ENCODE measurements at regions not wholly inside any gene's neighbourhood (a gene's known extent, or its start where the extent isn't known, plus 50 kb on each side); places are given as distances from the start of the nearest gene placed in this dataset.

- H3K36me3 ChIP-seq (replicated peaks in 1 of 2; ENCODE audit: control insufficient read depth in 1 of 2, insufficient read depth in 2 of 2, low read length in 2 of 2) = no peaks in the 10 kb centered on the region
- H2AFZ ChIP-seq (ENCODE audit: low read length) = no peak overlapping the region
- FAIRE-seq (no peak), ATAC-seq (no peak), DNase-seq (ENCODE audit: low spot score) (no peak)
- intact Hi-C loops (cut with micrococcal nuclease; ENCODE audit: unreplicated experiment) = no loop called here
- no peaks in the 10 kb centered on the region for H3K4me1 ChIP-seq (ENCODE audit: insufficient read depth, low read length)
- H3K9me3 ChIP-seq (ENCODE audit: low read length) = no peaks in the 10 kb centered on the region
- no peak overlapping the region for H3K27ac ChIP-seq (ENCODE audit: extremely low read length, insufficient read depth, low read length)
- no peak overlapping the region for H3K9ac ChIP-seq (ENCODE audit: insufficient read depth, low read depth, low read length)
- no TSS peak for BruUV-seq (replicated peaks)
- no peaks in the 10 kb centered on the region for H3K79me2 ChIP-seq (ENCODE audit: insufficient read depth, low read length)
- no peak overlapping the region for H3K4me2 ChIP-seq (ENCODE audit: low read depth, low read length)
- in situ Hi-C loops (cut with HindIII; ENCODE audit: extremely low pct_ligation_motif_present, low pct_unique_long_range_greater_than_20kb) = no loop called here
- ChIA-PET CTCF (ENCODE audit: low intra/inter-chr PET ratio, low total read pairs) (no interaction called here), POLR2A (no interaction called here)
- no peaks in the 10 kb centered on the region for H4K20me1 ChIP-seq (ENCODE audit: insufficient read depth, low read length)
- peaks cover 0 to 4% of the 10 kb centered on the region in 2 experiments; a peak in 1 of 5 replicates for H3K27me3 ChIP-seq (ENCODE audit: control insufficient read depth in 1 of 2, insufficient read depth in 2 of 2, low read length in 2 of 2)
- TF ChIP-seq GMEB1 (CRISPR knock-in tag; IDR thresholded peaks at IDR 0.05; ENCODE audit: borderline replicate concordance) (no peak), ZNF746 (CRISPR knock-in tag; IDR thresholded peaks at IDR 0.05) (no peak), MEIS1 (CRISPR knock-in tag; IDR thresholded peaks at IDR 0.05; ENCODE audit: borderline replicate concordance) (no peak), ZNF350 (CRISPR knock-in tag; IDR thresholded peaks at IDR 0.05; ENCODE audit: borderline replicate concordance, low read depth) (no peak), TBP (CRISPR knock-in tag; IDR thresholded peaks at IDR 0.05) (no peak)
- WGBS (ENCODE audit: low lambda C conversion rate) = 25% methylated on average over 2 of the region's 2 CpGs
- no peak overlapping the region for H3K4me3 ChIP-seq (replicated peaks in 1 of 3; ENCODE audit: insufficient read depth in 1 of 3, low read depth in 2 of 3, low read length in 3 of 3)
Observed at GRCh38 chr17:14959106-14959648, 305.9 kb downstream of the PMP22 start.

- no TSS peak for BruUV-seq (replicated peaks)
- WGBS (ENCODE audit: low lambda C conversion rate) = 3% methylated on average over 5 of the region's 5 CpGs
- no peak for TF ChIP-seq STAT6 (CRISPR knock-in tag; IDR thresholded peaks at IDR 0.05; ENCODE audit: borderline replicate concordance)
- no peak for TF ChIP-seq NR0B2 (CRISPR knock-in tag; IDR thresholded peaks at IDR 0.05)
- TF ChIP-seq ZBTB21 (CRISPR knock-in tag; IDR thresholded peaks at IDR 0.05) = no peak
- no peak for TF ChIP-seq ZNF205 (CRISPR knock-in tag; IDR thresholded peaks at IDR 0.05)
- TF ChIP-seq ZNF256 (CRISPR knock-in tag; conservative IDR thresholded peaks at IDR 0.05) = no peak
- TF ChIP-seq CTCF (CRISPR knock-in tag; IDR thresholded peaks at IDR 0.05) = no peak
- no peak for TF ChIP-seq KLF16 (CRISPR knock-in tag; IDR thresholded peaks at IDR 0.05)
- no peak for TF ChIP-seq FOXM1 (CRISPR knock-in tag; IDR thresholded peaks at IDR 0.05)
Observed at GRCh38 chr17:14953405-14953804, 311.7 kb downstream of the PMP22 start.

More at GRCh38 chr17:14953405-14953804, 311.7 kb downstream of the PMP22 start:
- FAIRE-seq = no peak
- H3K4me1 ChIP-seq (ENCODE audit: insufficient read depth, low read length) = no peaks in the 10 kb centered on the region
- no peaks in the 10 kb centered on the region for H3K36me3 ChIP-seq (replicated peaks in 1 of 2; ENCODE audit: control insufficient read depth in 1 of 2, insufficient read depth in 2 of 2, low read length in 2 of 2)
- no peaks in the 10 kb centered on the region for H3K79me2 ChIP-seq (ENCODE audit: insufficient read depth, low read length)
- ATAC-seq = no peak
- intact Hi-C loops (cut with micrococcal nuclease; ENCODE audit: unreplicated experiment) (no loop called here), in situ Hi-C loops (cut with HindIII; ENCODE audit: extremely low pct_ligation_motif_present, low pct_unique_long_range_greater_than_20kb) (no loop called here)
- CTCF ChIA-PET (ENCODE audit: low intra/inter-chr PET ratio, low total read pairs) = no interaction called here
- peaks cover 0 to 5% of the 10 kb centered on the region in 2 experiments; a peak in 1 of 5 replicates for H3K27me3 ChIP-seq (ENCODE audit: control insufficient read depth in 1 of 2, insufficient read depth in 2 of 2, low read length in 2 of 2)
- no peaks in the 10 kb centered on the region for H4K20me1 ChIP-seq (ENCODE audit: insufficient read depth, low read length)
- no peak for DNase-seq (ENCODE audit: low spot score)
- H3K9me3 ChIP-seq (ENCODE audit: low read length) = no peaks in the 10 kb centered on the region
- H3K4me2 ChIP-seq (ENCODE audit: low read depth, low read length) = no peak overlapping the region
- no peak overlapping the region for H3K27ac ChIP-seq (ENCODE audit: extremely low read length, insufficient read depth, low read length)
- POLR2A ChIA-PET = no interaction called here
- no peak overlapping the region for H3K4me3 ChIP-seq (replicated peaks in 1 of 3; ENCODE audit: insufficient read depth in 1 of 3, low read depth in 2 of 3, low read length in 3 of 3)
- H3K9ac ChIP-seq (ENCODE audit: insufficient read depth, low read depth, low read length) = no peak overlapping the region
- H2AFZ ChIP-seq (ENCODE audit: low read length) = no peak overlapping the region

Data from HepG2 (cell line).